OCI-LY1 (cell line): ENCODE measurements at regions not wholly inside any gene's neighbourhood (a gene's known extent, or its start where the extent isn't known, plus 50 kb on each side); places are given as distances from the start of the nearest gene placed in this dataset.
"Not testable (repeated sequence)": the region's sequence is repeated elsewhere in the genome, so short reads cannot be mapped to it uniquely, and the experiment has no call there.

ENCODE experiments used
- EZH2 ChIP-seq: fragments of 200-600 bp; sonication (generic), shearing (Covaris generic); IDR thresholded peaks from 2 replicates; pipeline ENCODE4 v1.8.0; 2017; ENCODE audit warnings: borderline replicate concordance, mixed run types, mild to moderate bottlenecking, antibody characterized with exemption, low read length, moderate library complexity, mixed read lengths
- TF ChIP-seq, protein P1 (sequence below): fragments of 200-600 bp; sonication (generic), shearing (Covaris generic); IDR thresholded peaks from 2 replicates; pipeline ENCODE4 v1.5.1; 2017; ENCODE audit warnings: mild to moderate bottlenecking, antibody characterized with exemption, low read length, moderate library complexity, mixed read lengths

GRCh38 chr3:195653641-195654040, 67.1 kb upstream of the MUC20 start:
- TF ChIP-seq, protein P1, sequence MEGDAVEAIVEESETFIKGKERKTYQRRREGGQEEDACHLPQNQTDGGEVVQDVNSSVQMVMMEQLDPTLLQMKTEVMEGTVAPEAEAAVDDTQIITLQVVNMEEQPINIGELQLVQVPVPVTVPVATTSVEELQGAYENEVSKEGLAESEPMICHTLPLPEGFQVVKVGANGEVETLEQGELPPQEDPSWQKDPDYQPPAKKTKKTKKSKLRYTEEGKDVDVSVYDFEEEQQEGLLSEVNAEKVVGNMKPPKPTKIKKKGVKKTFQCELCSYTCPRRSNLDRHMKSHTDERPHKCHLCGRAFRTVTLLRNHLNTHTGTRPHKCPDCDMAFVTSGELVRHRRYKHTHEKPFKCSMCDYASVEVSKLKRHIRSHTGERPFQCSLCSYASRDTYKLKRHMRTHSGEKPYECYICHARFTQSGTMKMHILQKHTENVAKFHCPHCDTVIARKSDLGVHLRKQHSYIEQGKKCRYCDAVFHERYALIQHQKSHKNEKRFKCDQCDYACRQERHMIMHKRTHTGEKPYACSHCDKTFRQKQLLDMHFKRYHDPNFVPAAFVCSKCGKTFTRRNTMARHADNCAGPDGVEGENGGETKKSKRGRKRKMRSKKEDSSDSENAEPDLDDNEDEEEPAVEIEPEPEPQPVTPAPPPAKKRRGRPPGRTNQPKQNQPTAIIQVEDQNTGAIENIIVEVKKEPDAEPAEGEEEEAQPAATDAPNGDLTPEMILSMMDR = not testable (repeated sequence)
- not testable (repeated sequence) for TF ChIP-seq EZH2
